Prostate gland (tissue), 2 donors: ENCODE measurements at regions not wholly inside any gene's neighbourhood (a gene's known extent, or its start where the extent isn't known, plus 50 kb on each side); places are given as distances from the start of the nearest gene placed in this dataset.

Source experiments
- POLR2A ChIP-seq: fragments of 450-650 bp; IDR thresholded peaks from one replicate; pipeline ENCODE4 v1.6.1; 2016; ENCODE audit warnings: antibody characterized with exemption, mild to moderate bottlenecking
- POLR2AphosphoS5 ChIP-seq: sonication (generic); formaldehyde crosslinking; IDR thresholded peaks from one replicate; pipeline ENCODE4 v1.6.1; 2017; ENCODE audit warnings: antibody characterized with exemption
- TF ChIP-seq, protein P1 (sequence below), 4 experiments: fragments of 200-600 bp in 2 of 4; fragments of 450-650 bp in 2 of 4; sonication (generic) in 2 of 4; IDR thresholded peaks; 1 replicate in 3 of 4; 2 replicates in 1 of 4; pipeline ENCODE4 v1.5.1; 2016 to 2019; ENCODE audit warnings: antibody characterized with exemption in 4 of 4, mild to moderate bottlenecking in 2 of 4, moderate library complexity in 2 of 4

DNA sequence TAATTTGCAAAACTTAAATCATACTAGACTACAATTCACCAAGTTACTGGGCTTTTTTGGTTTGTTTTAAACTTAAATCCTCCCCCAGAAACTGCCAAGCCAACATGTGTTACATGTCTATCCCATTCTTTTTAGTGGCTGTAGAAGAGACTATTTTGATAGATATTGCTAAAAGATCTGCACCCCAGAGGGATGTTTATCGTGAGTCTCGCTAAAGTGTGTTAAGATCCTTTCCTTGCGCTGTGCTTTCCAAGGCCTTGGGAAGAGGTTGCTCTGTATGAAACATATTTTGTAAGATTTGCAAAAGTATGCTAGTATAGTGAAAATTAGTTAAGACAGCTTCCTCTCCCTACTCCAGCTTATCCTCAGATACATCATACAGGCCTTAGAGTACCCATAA is 63.0 kb downstream of the GPX5 start:
- TF ChIP-seq, protein P1, sequence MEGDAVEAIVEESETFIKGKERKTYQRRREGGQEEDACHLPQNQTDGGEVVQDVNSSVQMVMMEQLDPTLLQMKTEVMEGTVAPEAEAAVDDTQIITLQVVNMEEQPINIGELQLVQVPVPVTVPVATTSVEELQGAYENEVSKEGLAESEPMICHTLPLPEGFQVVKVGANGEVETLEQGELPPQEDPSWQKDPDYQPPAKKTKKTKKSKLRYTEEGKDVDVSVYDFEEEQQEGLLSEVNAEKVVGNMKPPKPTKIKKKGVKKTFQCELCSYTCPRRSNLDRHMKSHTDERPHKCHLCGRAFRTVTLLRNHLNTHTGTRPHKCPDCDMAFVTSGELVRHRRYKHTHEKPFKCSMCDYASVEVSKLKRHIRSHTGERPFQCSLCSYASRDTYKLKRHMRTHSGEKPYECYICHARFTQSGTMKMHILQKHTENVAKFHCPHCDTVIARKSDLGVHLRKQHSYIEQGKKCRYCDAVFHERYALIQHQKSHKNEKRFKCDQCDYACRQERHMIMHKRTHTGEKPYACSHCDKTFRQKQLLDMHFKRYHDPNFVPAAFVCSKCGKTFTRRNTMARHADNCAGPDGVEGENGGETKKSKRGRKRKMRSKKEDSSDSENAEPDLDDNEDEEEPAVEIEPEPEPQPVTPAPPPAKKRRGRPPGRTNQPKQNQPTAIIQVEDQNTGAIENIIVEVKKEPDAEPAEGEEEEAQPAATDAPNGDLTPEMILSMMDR (IDR thresholded peaks at IDR 0.05) = no peak
- TF ChIP-seq POLR2A (no peak), POLR2AphosphoS5 (no peak)
